Peyer's patch (tissue), 4 donors: ENCODE measurements at regions not wholly inside any gene's neighbourhood (a gene's known extent, or its start where the extent isn't known, plus 50 kb on each side); places are given as distances from the start of the nearest gene placed in this dataset.

Experiments used
- DNase-seq, 3 donors: peaks; one replicate each; pipeline ENCODE4 v3.0.0-alpha.2; 2017 to 2019
- H3K27ac ChIP-seq, 4 donors: fragments of 200-600 bp; sonication (generic); one replicate each; pipeline ENCODE4 v1.5.1; 2016 to 2019
- H3K27me3 ChIP-seq, 2 donors: fragments of 200-600 bp; sonication (generic); one replicate each; pipeline ENCODE4 v1.5.1; 2019
- H3K36me3 ChIP-seq, 3 donors: fragments of 200-600 bp; sonication (generic); one replicate each; pipeline ENCODE4 v1.5.1; 2016 to 2019
- H3K4me1 ChIP-seq, 4 donors: fragments of 200-600 bp; sonication (generic); one replicate each; pipeline ENCODE4 v1.5.1; 2016 to 2019
- H3K4me3 ChIP-seq, 4 donors: fragments of 200-600 bp; sonication (generic); 1 replicate in 3 of 4; 2 replicates in 1 of 4; pipeline ENCODE4 v1.5.1; 2016 to 2019; ENCODE audit warnings: mild to moderate bottlenecking in 1 of 4
- H3K9me3 ChIP-seq, 4 donors: fragments of 200-600 bp; sonication (generic); one replicate each; pipeline ENCODE4 v1.5.1; 2016 to 2019; ENCODE audit warnings: mild to moderate bottlenecking in 1 of 4
- CTCF ChIP-seq, 6 experiments: fragments of 450-650 bp in 4 of 6; fragments of 200-600 bp in 2 of 6; sonication (generic) in 1 of 6; IDR thresholded peaks; one replicate each; pipeline ENCODE4 v1.5.1; 2017 to 2019; ENCODE audit warnings: antibody characterized with exemption in 6 of 6, mild to moderate bottlenecking in 3 of 6, moderate library complexity in 1 of 6
- POLR2A ChIP-seq, 2 donors: fragments of 450-650 bp; IDR thresholded peaks; one replicate each; pipeline ENCODE4 v1.5.1; 2017; ENCODE audit warnings: antibody characterized with exemption in 2 of 2, mild to moderate bottlenecking in 2 of 2, moderate library complexity in 2 of 2

GRCh38 chr5:174301848-174302625 lies 256.5 kb downstream of the NSG2 start:
- Histone ChIP-seq H3K4me1 (no peaks in the 10 kb centered on the region), H3K9me3 (no peaks in the 10 kb centered on the region), H3K36me3 (no peaks in the 10 kb centered on the region), H3K27ac (no peak overlapping the region), H3K27me3 (no peaks in the 10 kb centered on the region), H3K4me3 (no peak overlapping the region)
- no peak for TF ChIP-seq CTCF (IDR thresholded peaks at IDR 0.05)
- no peak for TF ChIP-seq POLR2A (IDR thresholded peaks at IDR 0.05)
- DNase-seq = no peak

- Histone ChIP-seq H3K9me3 (no peaks in the 10 kb centered on the region), H3K36me3 (no peaks in the 10 kb centered on the region), H3K4me1 (no peaks in the 10 kb centered on the region), H3K27ac (no peak overlapping the region), H3K27me3 (no peaks in the 10 kb centered on the region), H3K4me3 (no peak overlapping the region)
- DNase-seq = no peak
- TF ChIP-seq POLR2A (IDR thresholded peaks at IDR 0.05) (no peak), CTCF (IDR thresholded peaks at IDR 0.05) (no peak)
These were observed 257.5 kb downstream of the NSG2 start for GRCh38 chr5:174303035-174303434.

- no peak for TF ChIP-seq POLR2A (IDR thresholded peaks at IDR 0.05)
- no peak for TF ChIP-seq CTCF (IDR thresholded peaks at IDR 0.05)
- H3K27me3 ChIP-seq = no peaks in the 10 kb centered on the region
- H3K27ac ChIP-seq = no peak overlapping the region
- no peaks in the 10 kb centered on the region for H3K9me3 ChIP-seq
- no peaks in the 10 kb centered on the region for H3K36me3 ChIP-seq
- DNase-seq = no peak
- H3K4me3 ChIP-seq = no peak overlapping the region
- H3K4me1 ChIP-seq = no peaks in the 10 kb centered on the region
These were observed 258.0 kb downstream of the NSG2 start for GRCh38 chr5:174303437-174304045.

GRCh38 chr5:174305241-174305681 lies 259.8 kb downstream of the NSG2 start:
- no peak for DNase-seq
- no peaks in the 10 kb centered on the region for H3K36me3 ChIP-seq
- H3K4me3 ChIP-seq = no peak overlapping the region
- no peak overlapping the region for H3K27ac ChIP-seq
- no peaks in the 10 kb centered on the region for H3K9me3 ChIP-seq
- no peaks in the 10 kb centered on the region for H3K4me1 ChIP-seq
- no peaks in the 10 kb centered on the region for H3K27me3 ChIP-seq
- TF ChIP-seq POLR2A (IDR thresholded peaks at IDR 0.05) (no peak), CTCF (IDR thresholded peaks at IDR 0.05) (no peak)

- H3K27me3 ChIP-seq = no peaks in the 10 kb centered on the region
- no peak for DNase-seq
- TF ChIP-seq CTCF (IDR thresholded peaks at IDR 0.05) (no peak), POLR2A (IDR thresholded peaks at IDR 0.05) (no peak)
These were observed 261.0 kb downstream of the NSG2 start for GRCh38 chr5:174306345-174307030.

More at GRCh38 chr5:174306345-174307030, 261.0 kb downstream of the NSG2 start:
- Histone ChIP-seq H3K36me3 (no peaks in the 10 kb centered on the region), H3K4me3 (no peak overlapping the region), H3K27ac (no peak overlapping the region), H3K4me1 (peaks cover 0 to under 1% (median under 1%) of the 10 kb centered on the region in 4 donors), H3K9me3 (no peaks in the 10 kb centered on the region)
